PC-9 (cell line): ENCODE measurements at regions not wholly inside any gene's neighbourhood (a gene's known extent, or its start where the extent isn't known, plus 50 kb on each side); places are given as distances from the start of the nearest gene placed in this dataset.

Experiments used
- CTCF ChIP-seq: fragments of 200-600 bp; sonication (generic); conservative IDR thresholded peaks from 2 replicates; pipeline ENCODE4 v1.6.1; 2017; ENCODE audit warnings: mixed run types, antibody characterized with exemption, mild to moderate bottlenecking, moderate library complexity
- EZH2 ChIP-seq: fragments of 200-600 bp; sonication (generic); IDR thresholded peaks from 2 replicates; pipeline ENCODE4 v1.8.0; 2017; ENCODE audit warnings: antibody characterized with exemption, low read depth

- TF ChIP-seq CTCF (no peak), EZH2 (no peak)
These were observed 817.9 kb upstream of the ADGRL2 start for GRCh38 chr1:80982831-80983230.
